CD14-positive monocyte (primary cell): ENCODE measurements at regions not wholly inside any gene's neighbourhood (a gene's known extent, or its start where the extent isn't known, plus 50 kb on each side); places are given as distances from the start of the nearest gene placed in this dataset.

Experiments used
- DNase-seq, 3 donors: peaks; one replicate each; pipeline ENCODE4 v3.0.0-alpha.2; 2011 to 2022
- H2AFZ ChIP-seq: 2 replicates; pipeline ENCODE4 v1.6.0; 2012; ENCODE audit warnings: mild to moderate bottlenecking, low read depth, low read length, inconsistent platforms; ENCODE audit not compliant: insufficient read depth, poor library complexity, severe bottlenecking
- H3K27ac ChIP-seq, 2 donors: 1 replicate in 1 of 2; 2 replicates in 1 of 2; pipeline ENCODE4 v1.5.1; 2012 to 2013; ENCODE audit warnings: low read length in 2 of 2, control low read depth in 1 of 2, inconsistent platforms in 1 of 2, low read depth in 1 of 2, mild to moderate bottlenecking in 1 of 2
- H3K27me3 ChIP-seq, 2 donors: one replicate each; pipeline versions ENCODE4 v1.6.0 to v1.6.1; 2011 to 2013; ENCODE audit warnings: low read length in 2 of 2; ENCODE audit not compliant: control insufficient read depth in 2 of 2, insufficient read depth in 2 of 2
- H3K36me3 ChIP-seq, 2 donors: replicated peaks in 1 of 2; 1 replicate in 1 of 2; 2 replicates in 1 of 2; pipeline versions ENCODE4 v1.5.1 to v1.6.1; 2012 to 2013; ENCODE audit warnings: low read length in 2 of 2, control low read depth in 1 of 2, inconsistent platforms in 1 of 2, mild to moderate bottlenecking in 1 of 2; ENCODE audit not compliant: insufficient read depth in 2 of 2, control insufficient read depth in 1 of 2
- H3K4me1 ChIP-seq, 2 donors: 1 replicate in 1 of 2; 2 replicates in 1 of 2; pipeline versions ENCODE4 v1.5.1 to v1.6.1; 2012 to 2013; ENCODE audit warnings: low read length in 2 of 2, control low read depth in 1 of 2, inconsistent platforms in 1 of 2, mild to moderate bottlenecking in 1 of 2, moderate library complexity in 1 of 2; ENCODE audit not compliant: insufficient read depth in 2 of 2, control insufficient read depth in 1 of 2
- H3K4me2 ChIP-seq: replicated peaks from 2 replicates; pipeline ENCODE3; 2012; ENCODE audit warnings: low read length, moderate library complexity, mild to moderate bottlenecking; ENCODE audit not compliant: poor library complexity, severe bottlenecking; ENCODE audit errors: extremely low read depth
- H3K4me3 ChIP-seq, 3 experiments: fragments of 200-600 bp in 1 of 3; sonication (generic) in 1 of 3; replicated peaks in 1 of 3; 1 replicate in 2 of 3; 2 replicates in 1 of 3; pipeline ENCODE4 v1.5.1; 2011 to 2013; ENCODE audit warnings: low read length in 3 of 3, mild to moderate bottlenecking in 3 of 3, control low read depth in 2 of 3, low read depth in 2 of 3, inconsistent platforms in 1 of 3, moderate library complexity in 1 of 3
- H3K79me2 ChIP-seq: 2 replicates; pipeline ENCODE4 v1.6.0; 2012; ENCODE audit warnings: mild to moderate bottlenecking, control low read depth, inconsistent platforms, low read length, moderate library complexity; ENCODE audit not compliant: insufficient read depth
- H3K9ac ChIP-seq: 2 replicates; pipeline ENCODE4 v1.6.0; 2017; ENCODE audit warnings: low read length, mild to moderate bottlenecking; ENCODE audit not compliant: insufficient read depth, poor library complexity, severe bottlenecking
- H3K9me3 ChIP-seq, 2 donors: replicated peaks in 1 of 2; 1 replicate in 1 of 2; 2 replicates in 1 of 2; pipeline versions ENCODE4 v1.5.1 to v1.6.1; 2012 to 2013; ENCODE audit warnings: low read length in 2 of 2, control low read depth in 1 of 2; ENCODE audit not compliant: control insufficient read depth in 1 of 2, insufficient read depth in 1 of 2
- H4K20me1 ChIP-seq: 2 replicates; pipeline ENCODE4 v1.6.0; 2012; ENCODE audit warnings: mild to moderate bottlenecking, low read length, control low read depth, moderate library complexity; ENCODE audit not compliant: insufficient read depth
- H3K27ac Mint-ChIP-seq, 7 donors: one replicate each; pipeline ENCODE4 v1.8.0; 2020; ENCODE audit warnings: mild to moderate bottlenecking in 7 of 7, mixed read lengths in 7 of 7, moderate library complexity in 6 of 7, inconsistent platforms in 2 of 7
- H3K27me3 Mint-ChIP-seq, 3 donors: one replicate each; pipeline ENCODE4 v1.8.0; 2021 to 2022; ENCODE audit warnings: low read depth in 3 of 3, mild to moderate bottlenecking in 3 of 3, mixed read lengths in 3 of 3, moderate library complexity in 3 of 3, inconsistent platforms in 1 of 3
- H3K36me3 Mint-ChIP-seq, 2 donors: one replicate each; pipeline ENCODE4 v1.8.0; 2020; ENCODE audit warnings: mixed read lengths in 2 of 2, inconsistent platforms in 1 of 2, mild to moderate bottlenecking in 1 of 2
- H3K4me1 Mint-ChIP-seq: one replicate; pipeline ENCODE4 v1.8.0; 2020; ENCODE audit warnings: mild to moderate bottlenecking, mixed read lengths
- H3K4me3 Mint-ChIP-seq, 2 donors: one replicate each; pipeline ENCODE4 v1.8.0; 2020; ENCODE audit warnings: mild to moderate bottlenecking in 2 of 2, mixed read lengths in 2 of 2, moderate library complexity in 1 of 2
- H3K9me3 Mint-ChIP-seq, 7 donors: one replicate each; pipeline ENCODE4 v1.8.0; 2020 to 2022; ENCODE audit warnings: mixed read lengths in 7 of 7, mild to moderate bottlenecking in 6 of 7, moderate library complexity in 6 of 7, inconsistent platforms in 2 of 7
- WGBS: methylation state at CpG from one replicate; pipeline ENCODE4 v1.1.5; 2013; ENCODE audit warnings: missing lambda C conversion rate; ENCODE audit not compliant: insufficient coverage; 5-methylcytosine and 5-hydroxymethylcytosine counted together
- intact Hi-C, 2 donors: fragments of 100-400 bp; cut with micrococcal nuclease; formaldehyde crosslinking; loops; one replicate each; pipeline versions ENCODE4 v1.15.0 to v1.15.1; 2023
- TF ChIP-seq, protein P1 (sequence below): fragments of 200-600 bp; IDR thresholded peaks from one replicate; pipeline ENCODE4 v1.8.0; 2022; ENCODE audit warnings: antibody characterized with exemption, mild to moderate bottlenecking

DNA sequence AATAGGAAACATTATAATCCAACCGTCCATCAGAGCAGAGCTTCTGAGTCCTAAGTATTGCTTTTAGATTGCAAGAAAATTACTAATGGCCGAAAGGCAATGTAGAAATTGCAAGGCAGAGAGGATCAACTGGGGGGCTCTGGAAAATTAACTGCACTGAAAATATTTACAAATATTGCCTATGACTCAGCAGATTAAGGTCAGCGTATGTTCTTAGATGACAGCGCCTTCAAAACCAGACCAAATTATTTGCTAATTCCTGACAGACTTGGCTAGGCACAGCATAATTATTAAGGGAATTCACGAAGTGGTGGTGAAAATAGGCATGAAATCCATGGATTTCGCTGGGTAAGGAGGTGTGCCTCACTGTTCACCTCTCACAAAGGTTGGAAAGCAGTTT, 947.7 kb downstream of the TUSC7 start:
- Mint-ChIP-seq H3K4me1 (no peaks in the 10 kb centered on the region), H3K27ac (no peak overlapping the region), H3K4me3 (no peak overlapping the region), H3K9me3 (peaks cover 0 to 1% (median 0%) of the 10 kb centered on the region in 7 donors), H3K27me3 (peaks cover 0 to 2% (median 0%) of the 10 kb centered on the region in 3 donors), H3K36me3 (no peaks in the 10 kb centered on the region)
- no peak overlapping the region for H3K4me2 ChIP-seq
- no peak overlapping the region for H3K9ac ChIP-seq
- no CpG with 5 or more reads among the region's 6 CpGs for WGBS
- H3K4me3 ChIP-seq: no peak overlapping the region
- H3K4me1 ChIP-seq: no peaks in the 10 kb centered on the region
- H3K79me2 ChIP-seq: no peaks in the 10 kb centered on the region
- H3K36me3 ChIP-seq: no peaks in the 10 kb centered on the region
- no peaks in the 10 kb centered on the region for H4K20me1 ChIP-seq
- H3K27me3 ChIP-seq: no peaks in the 10 kb centered on the region
- no peak overlapping the region for H2AFZ ChIP-seq
- H3K9me3 ChIP-seq: no peaks in the 10 kb centered on the region
- no peak for DNase-seq
- intact Hi-C loops: no loop called here
- H3K27ac ChIP-seq: no peak overlapping the region
- TF ChIP-seq, protein P1, sequence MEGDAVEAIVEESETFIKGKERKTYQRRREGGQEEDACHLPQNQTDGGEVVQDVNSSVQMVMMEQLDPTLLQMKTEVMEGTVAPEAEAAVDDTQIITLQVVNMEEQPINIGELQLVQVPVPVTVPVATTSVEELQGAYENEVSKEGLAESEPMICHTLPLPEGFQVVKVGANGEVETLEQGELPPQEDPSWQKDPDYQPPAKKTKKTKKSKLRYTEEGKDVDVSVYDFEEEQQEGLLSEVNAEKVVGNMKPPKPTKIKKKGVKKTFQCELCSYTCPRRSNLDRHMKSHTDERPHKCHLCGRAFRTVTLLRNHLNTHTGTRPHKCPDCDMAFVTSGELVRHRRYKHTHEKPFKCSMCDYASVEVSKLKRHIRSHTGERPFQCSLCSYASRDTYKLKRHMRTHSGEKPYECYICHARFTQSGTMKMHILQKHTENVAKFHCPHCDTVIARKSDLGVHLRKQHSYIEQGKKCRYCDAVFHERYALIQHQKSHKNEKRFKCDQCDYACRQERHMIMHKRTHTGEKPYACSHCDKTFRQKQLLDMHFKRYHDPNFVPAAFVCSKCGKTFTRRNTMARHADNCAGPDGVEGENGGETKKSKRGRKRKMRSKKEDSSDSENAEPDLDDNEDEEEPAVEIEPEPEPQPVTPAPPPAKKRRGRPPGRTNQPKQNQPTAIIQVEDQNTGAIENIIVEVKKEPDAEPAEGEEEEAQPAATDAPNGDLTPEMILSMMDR: no peak

GRCh38 chr3:117660941-117661817, 951.6 kb downstream of the TUSC7 start:
- no peak overlapping the region for H3K4me2 ChIP-seq
- H3K4me3 Mint-ChIP-seq: no peak overlapping the region

More at GRCh38 chr3:117660941-117661817, 951.6 kb downstream of the TUSC7 start:
- H3K9me3 ChIP-seq: no peaks in the 10 kb centered on the region
- H3K36me3 ChIP-seq: no peaks in the 10 kb centered on the region
- no peak for DNase-seq
- H4K20me1 ChIP-seq: no peaks in the 10 kb centered on the region
- intact Hi-C loops: no loop called here
- TF ChIP-seq, protein P1: no peak
- Mint-ChIP-seq H3K9me3 (peaks cover 0 to 2% (median 0%) of the 10 kb centered on the region in 7 donors), H3K4me1 (no peaks in the 10 kb centered on the region), H3K36me3 (no peaks in the 10 kb centered on the region), H3K27me3 (peaks cover 0 to 2% (median 0%) of the 10 kb centered on the region in 3 donors), H3K27ac (no peak overlapping the region)
- H3K9ac ChIP-seq: no peak overlapping the region
- no peak overlapping the region for H3K4me3 ChIP-seq
- H3K27me3 ChIP-seq: no peaks in the 10 kb centered on the region
- no peak overlapping the region for H3K27ac ChIP-seq
- no peaks in the 10 kb centered on the region for H3K4me1 ChIP-seq
- H3K79me2 ChIP-seq: no peaks in the 10 kb centered on the region
- no peak overlapping the region for H2AFZ ChIP-seq
- WGBS: no CpG with 5 or more reads among the region's 2 CpGs
